Naive B cell (primary cell): ENCODE measurements at regions not wholly inside any gene's neighbourhood (a gene's known extent, or its start where the extent isn't known, plus 50 kb on each side); places are given as distances from the start of the nearest gene placed in this dataset.

Experiments used
- ATAC-seq, 2 donors: fragments of 150-1000 bp; cut with Tn5 transposase; 2 replicates each; pipeline ENCODE4 v1.10.0; 2021; ENCODE audit warnings: low read depth in 2 of 2, mild to moderate bottlenecking in 2 of 2, moderate library complexity in 2 of 2
- DNase-seq: peaks from one replicate; pipeline ENCODE4 v3.0.0; 2022
- H3K27ac Mint-ChIP-seq, 6 donors: one replicate each; pipeline ENCODE4 v1.8.0; 2020 to 2022; ENCODE audit warnings: mild to moderate bottlenecking in 6 of 6, mixed read lengths in 6 of 6, moderate library complexity in 5 of 6, inconsistent platforms in 2 of 6
- H3K27me3 Mint-ChIP-seq, 3 donors: one replicate each; pipeline ENCODE4 v1.8.0; 2021 to 2022; ENCODE audit warnings: mixed read lengths in 3 of 3, mild to moderate bottlenecking in 1 of 3
- H3K36me3 Mint-ChIP-seq, 2 donors: one replicate each; pipeline ENCODE4 v1.8.0; 2020 to 2022; ENCODE audit warnings: mixed read lengths in 2 of 2, inconsistent platforms in 1 of 2, mild to moderate bottlenecking in 1 of 2
- H3K4me1 Mint-ChIP-seq, 3 donors: one replicate each; pipeline ENCODE4 v1.8.0; 2020 to 2022; ENCODE audit warnings: mixed read lengths in 3 of 3, inconsistent platforms in 1 of 3, mild to moderate bottlenecking in 1 of 3, moderate library complexity in 1 of 3
- H3K4me3 Mint-ChIP-seq, 8 donors: one replicate each; pipeline ENCODE4 v1.8.0; 2020 to 2022; ENCODE audit warnings: mild to moderate bottlenecking in 8 of 8, mixed read lengths in 8 of 8, moderate library complexity in 8 of 8, inconsistent platforms in 2 of 8
- H3K9me3 Mint-ChIP-seq, 7 donors: one replicate each; pipeline ENCODE4 v1.8.0; 2020 to 2022; ENCODE audit warnings: mixed read lengths in 7 of 7, mild to moderate bottlenecking in 5 of 7, inconsistent platforms in 2 of 7, moderate library complexity in 1 of 7

- Mint-ChIP-seq H3K27me3 (no peaks in the 10 kb centered on the region), H3K4me3 (no peak overlapping the region), H3K27ac (peak overlapping the region in 1 of 6 donors; percentile 40), H3K4me1 (peaks cover 0 to 1% (median 0%) of the 10 kb centered on the region in 3 donors), H3K36me3 (no peaks in the 10 kb centered on the region), H3K9me3 (peaks cover 0 to 15% (median 4%) of the 10 kb centered on the region in 7 donors)
- no peak for ATAC-seq
- DNase-seq, result no peak
Observed at GRCh38 chr9:74317235-74317634, 179.9 kb upstream of the RORB start.

GRCh38 chr9:74321396-74321795 lies 175.7 kb upstream of the RORB start:
- Mint-ChIP-seq H3K9me3 (peaks cover 0 to 9% (median 2%) of the 10 kb centered on the region in 7 donors), H3K4me1 (peaks cover 0 to 10% (median 7%) of the 10 kb centered on the region in 3 donors), H3K4me3 (no peak overlapping the region), H3K27ac (no peak overlapping the region), H3K36me3 (no peaks in the 10 kb centered on the region), H3K27me3 (no peaks in the 10 kb centered on the region)
- ATAC-seq, result no peak
- DNase-seq, result no peak

- peaks cover 0 to 9% (median 2%) of the 10 kb centered on the region in 7 donors for H3K9me3 Mint-ChIP-seq
- H3K36me3 Mint-ChIP-seq, result no peaks in the 10 kb centered on the region
- DNase-seq (no peak), ATAC-seq (peak in 1 of 2 donors; percentile 41)
- peak overlapping the region in 4 of 6 donors; percentile 3 to 88 (median 54) for H3K27ac Mint-ChIP-seq
- H3K4me1 Mint-ChIP-seq, result peaks cover 0 to 10% (median 7%) of the 10 kb centered on the region in 3 donors
- H3K4me3 Mint-ChIP-seq, result peak overlapping the region in 4 of 8 donors; percentile 7 to 48 (median 26)
- no peaks in the 10 kb centered on the region for H3K27me3 Mint-ChIP-seq
Observed at GRCh38 chr9:74322661-74323314, 174.3 kb upstream of the RORB start.

GRCh38 chr9:74330487-74331214 lies 166.5 kb upstream of the RORB start:
- ATAC-seq, result no peak
- Mint-ChIP-seq H3K27ac (no peak overlapping the region), H3K27me3 (no peaks in the 10 kb centered on the region), H3K9me3 (no peaks in the 10 kb centered on the region), H3K4me1 (peaks cover 0 to 6% (median 0%) of the 10 kb centered on the region in 3 donors), H3K36me3 (no peaks in the 10 kb centered on the region), H3K4me3 (no peak overlapping the region)
- no peak for DNase-seq

- Mint-ChIP-seq H3K27me3 (no peaks in the 10 kb centered on the region), H3K4me1 (peaks cover 0 to 6% (median 0%) of the 10 kb centered on the region in 3 donors), H3K27ac (no peak overlapping the region), H3K4me3 (no peak overlapping the region), H3K36me3 (no peaks in the 10 kb centered on the region), H3K9me3 (no peaks in the 10 kb centered on the region)
- ATAC-seq (no peak), DNase-seq (no peak)
Observed at GRCh38 chr9:74331607-74332006, 165.5 kb upstream of the RORB start.

GRCh38 chr9:74333384-74334032 lies 163.6 kb upstream of the RORB start:
- no peaks in the 10 kb centered on the region for H3K36me3 Mint-ChIP-seq
- no peaks in the 10 kb centered on the region for H3K9me3 Mint-ChIP-seq
- H3K4me3 Mint-ChIP-seq, result no peak overlapping the region
- ATAC-seq (peak in 1 of 2 donors; percentile 23), DNase-seq (no peak)
- no peak overlapping the region for H3K27ac Mint-ChIP-seq
- H3K4me1 Mint-ChIP-seq, result peaks cover 0 to 17% (median 5%) of the 10 kb centered on the region in 3 donors
- H3K27me3 Mint-ChIP-seq, result no peaks in the 10 kb centered on the region

GRCh38 chr9:74334271-74334670 lies 162.9 kb upstream of the RORB start:
- no peak overlapping the region for H3K27ac Mint-ChIP-seq
- H3K36me3 Mint-ChIP-seq, result no peaks in the 10 kb centered on the region
- DNase-seq (no peak), ATAC-seq (no peak)
- no peaks in the 10 kb centered on the region for H3K27me3 Mint-ChIP-seq
- no peak overlapping the region for H3K4me3 Mint-ChIP-seq
- H3K4me1 Mint-ChIP-seq, result peaks cover 0 to 22% (median 10%) of the 10 kb centered on the region in 3 donors
- no peaks in the 10 kb centered on the region for H3K9me3 Mint-ChIP-seq

- Mint-ChIP-seq H3K4me1 (peaks cover 0 to 22% (median 10%) of the 10 kb centered on the region in 3 donors), H3K27ac (no peak overlapping the region), H3K4me3 (no peak overlapping the region), H3K27me3 (no peaks in the 10 kb centered on the region), H3K36me3 (no peaks in the 10 kb centered on the region), H3K9me3 (peaks cover 0 to 2% (median 0%) of the 10 kb centered on the region in 7 donors)
- no peak for ATAC-seq
- DNase-seq, result no peak
Observed at GRCh38 chr9:74336161-74336560, 161.0 kb upstream of the RORB start.

GRCh38 chr9:74348777-74349176 lies 148.4 kb upstream of the RORB start:
- Mint-ChIP-seq H3K4me3 (no peak overlapping the region), H3K4me1 (no peaks in the 10 kb centered on the region), H3K27ac (no peak overlapping the region), H3K9me3 (no peaks in the 10 kb centered on the region), H3K36me3 (no peaks in the 10 kb centered on the region), H3K27me3 (no peaks in the 10 kb centered on the region)
- ATAC-seq (no peak), DNase-seq (no peak)

GRCh38 chr9:74355107-74355506 lies 142.0 kb upstream of the RORB start:
- no peak overlapping the region for H3K4me3 Mint-ChIP-seq
- no peaks in the 10 kb centered on the region for H3K27me3 Mint-ChIP-seq
- no peaks in the 10 kb centered on the region for H3K9me3 Mint-ChIP-seq
- H3K4me1 Mint-ChIP-seq, result no peaks in the 10 kb centered on the region
- ATAC-seq (no peak), DNase-seq (no peak)
- no peak overlapping the region for H3K27ac Mint-ChIP-seq
- no peaks in the 10 kb centered on the region for H3K36me3 Mint-ChIP-seq

GRCh38 chr9:74357577-74357976 lies 139.6 kb upstream of the RORB start:
- H3K4me3 Mint-ChIP-seq, result no peak overlapping the region
- no peaks in the 10 kb centered on the region for H3K36me3 Mint-ChIP-seq
- H3K27ac Mint-ChIP-seq, result no peak overlapping the region
- no peak for ATAC-seq
- no peaks in the 10 kb centered on the region for H3K9me3 Mint-ChIP-seq
- H3K4me1 Mint-ChIP-seq, result no peaks in the 10 kb centered on the region
- no peaks in the 10 kb centered on the region for H3K27me3 Mint-ChIP-seq
- DNase-seq, result no peak

GRCh38 chr9:74358959-74359358 lies 138.2 kb upstream of the RORB start:
- ATAC-seq (no peak), DNase-seq (no peak)
- H3K36me3 Mint-ChIP-seq, result no peaks in the 10 kb centered on the region
- H3K9me3 Mint-ChIP-seq, result no peaks in the 10 kb centered on the region
- no peaks in the 10 kb centered on the region for H3K4me1 Mint-ChIP-seq
- no peaks in the 10 kb centered on the region for H3K27me3 Mint-ChIP-seq
- H3K4me3 Mint-ChIP-seq, result no peak overlapping the region
- no peak overlapping the region for H3K27ac Mint-ChIP-seq

- Mint-ChIP-seq H3K27me3 (no peaks in the 10 kb centered on the region), H3K4me3 (no peak overlapping the region), H3K9me3 (no peaks in the 10 kb centered on the region), H3K4me1 (no peaks in the 10 kb centered on the region), H3K27ac (no peak overlapping the region), H3K36me3 (no peaks in the 10 kb centered on the region)
- ATAC-seq (no peak), DNase-seq (no peak)
Observed at GRCh38 chr9:74361508-74361907, 135.6 kb upstream of the RORB start.

- Mint-ChIP-seq H3K4me1 (no peaks in the 10 kb centered on the region), H3K27me3 (no peaks in the 10 kb centered on the region), H3K27ac (no peak overlapping the region), H3K4me3 (no peak overlapping the region), H3K36me3 (no peaks in the 10 kb centered on the region), H3K9me3 (peaks cover 0 to 5% (median 0%) of the 10 kb centered on the region in 7 donors)
- DNase-seq (no peak), ATAC-seq (no peak)
Observed at GRCh38 chr9:74362423-74362822, 134.7 kb upstream of the RORB start.
